ENCODE measurements at regions not wholly inside any gene's neighbourhood (a gene's known extent, or its start where the extent isn't known, plus 50 kb on each side); places are given as distances from the start of the nearest gene placed in this dataset.

DNA sequence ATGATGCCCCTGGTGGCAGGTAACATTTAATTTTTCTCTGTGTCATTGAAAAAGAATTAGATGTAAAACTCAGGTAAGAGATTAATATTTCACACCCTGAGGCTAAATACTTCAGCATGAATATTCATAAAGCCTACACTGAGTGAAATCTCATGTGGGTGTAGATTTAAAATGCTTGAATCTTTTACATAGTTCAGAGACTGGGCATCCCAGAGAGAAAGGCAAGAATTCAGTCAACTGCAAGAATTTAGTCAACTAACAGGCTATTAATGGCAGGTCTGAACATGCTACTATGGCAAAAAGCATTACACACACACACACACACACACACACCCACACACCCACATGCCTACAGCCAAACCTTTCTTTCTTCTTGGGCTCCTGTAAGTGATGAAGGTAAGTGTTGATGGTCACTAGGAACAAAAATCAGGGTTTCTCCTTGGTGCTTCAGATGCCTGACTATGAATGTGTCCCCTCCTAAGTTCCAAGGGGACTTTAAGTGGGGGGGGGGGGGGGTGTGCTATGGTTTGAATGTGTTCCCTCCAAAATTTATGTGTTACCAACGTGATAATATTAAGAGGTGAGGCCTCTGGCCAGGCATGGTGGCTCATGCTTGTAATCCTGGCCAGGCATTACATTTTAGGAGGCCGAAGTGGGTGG is 63.7 kb upstream of the PSMD7 start:
- no peak for DNase-seq (ENCODE audit: low spot score)

DNA sequence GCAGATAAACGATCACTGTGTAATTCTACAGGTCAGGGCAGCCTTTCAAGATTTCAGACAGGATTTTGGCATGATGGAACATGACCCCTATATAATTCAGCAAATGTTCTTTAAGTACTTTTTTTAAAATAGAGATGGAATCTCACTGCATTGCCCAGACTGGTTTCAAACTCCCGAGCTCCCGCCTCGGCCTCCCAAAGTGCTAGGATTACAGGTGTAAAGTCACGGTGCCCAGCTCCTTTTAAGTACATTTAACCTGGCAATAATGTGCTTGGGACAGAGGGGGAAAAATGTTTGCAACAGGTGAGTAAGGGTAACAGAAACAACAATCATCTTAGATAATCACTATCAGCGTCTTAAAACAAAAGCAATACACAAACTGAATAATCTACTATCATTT is 66.5 kb upstream of the PSMD7 start:
- no peak for DNase-seq (ENCODE audit: low spot score)

- DNase-seq (ENCODE audit: low spot score): no peak
Observed at GRCh38 chr16:74226338-74226954, 70.2 kb upstream of the PSMD7 start.

- no peak for DNase-seq (ENCODE audit: low spot score)
Observed at GRCh38 chr16:74224828-74225612, 71.6 kb upstream of the PSMD7 start.

- no peak for DNase-seq (ENCODE audit: low spot score)
Observed at GRCh38 chr16:74221828-74222227, 74.8 kb upstream of the PSMD7 start.

DNA sequence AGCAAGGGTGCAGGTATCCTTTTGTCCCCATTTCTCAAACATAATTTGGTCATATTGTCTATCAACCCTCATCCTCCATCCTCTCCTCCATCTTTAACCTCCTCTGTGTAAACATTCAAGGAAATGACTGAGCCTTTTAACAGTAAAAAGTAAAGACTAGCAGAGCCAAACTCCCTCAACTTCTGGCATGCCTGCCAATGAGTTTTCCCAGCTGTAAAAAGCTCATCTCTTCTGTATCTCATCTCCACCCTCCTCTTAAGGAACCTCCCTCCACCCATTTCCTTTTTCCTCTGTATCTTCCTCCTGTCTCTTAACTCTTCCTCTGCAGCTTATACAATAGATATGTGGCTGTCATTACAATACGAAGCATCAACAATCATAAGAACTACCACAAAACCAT is 76.9 kb upstream of the PSMD7 start:
- DNase-seq (ENCODE audit: low spot score): no peak

GRCh38 chr16:74218871-74219270 is 77.7 kb upstream of the PSMD7 start:
- DNase-seq (ENCODE audit: low spot score): no peak

GRCh38 chr16:74216319-74216718 is 80.3 kb upstream of the PSMD7 start:
- no peak for DNase-seq (ENCODE audit: low spot score)

DNA sequence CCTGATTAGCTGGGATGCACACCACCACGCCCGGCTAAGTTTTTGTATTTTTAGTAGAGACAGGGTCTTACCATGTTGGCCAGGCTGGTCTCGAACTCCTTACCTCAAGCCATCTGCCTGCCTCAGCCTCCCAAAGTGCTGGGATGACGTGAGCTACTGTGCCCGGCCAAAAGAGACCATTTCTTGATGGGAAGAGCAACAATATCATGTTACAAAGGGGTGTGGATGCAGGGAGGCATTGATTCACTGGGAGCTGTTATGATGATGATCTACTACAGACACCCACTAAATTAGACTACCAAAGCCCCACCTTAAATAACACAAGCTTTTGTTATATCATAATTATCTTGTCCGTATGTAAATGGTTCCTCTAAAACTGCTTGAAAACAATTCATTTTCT is 81.4 kb upstream of the PSMD7 start:
- no peak for DNase-seq (ENCODE audit: low spot score)

GRCh38 chr16:74213372-74213771 is 83.2 kb upstream of the PSMD7 start:
- DNase-seq (ENCODE audit: low spot score): no peak

GRCh38 chr16:74210245-74210644 is 86.4 kb upstream of the PSMD7 start:
- DNase-seq (ENCODE audit: low spot score): no peak

DNA sequence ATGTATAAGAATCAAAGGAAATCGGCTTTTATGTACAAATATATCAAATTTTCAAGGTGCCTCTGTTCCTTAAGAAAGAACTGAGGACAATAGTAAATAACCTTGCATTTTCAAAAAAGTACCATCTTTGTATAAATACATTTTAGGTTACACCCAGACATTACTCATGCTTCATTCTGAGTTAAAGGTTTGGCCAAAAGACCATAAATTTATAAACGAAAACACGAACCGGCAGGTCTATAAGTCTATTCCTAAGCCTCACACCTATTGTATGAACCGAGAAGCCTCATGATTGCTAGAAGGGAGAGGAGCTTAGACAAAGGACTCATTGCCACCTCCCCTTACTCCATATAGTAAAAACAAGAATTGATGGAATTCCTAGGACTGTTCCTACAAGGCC is 94.6 kb upstream of the PSMD7 start:
- no peak for DNase-seq (ENCODE audit: low spot score)

DNA sequence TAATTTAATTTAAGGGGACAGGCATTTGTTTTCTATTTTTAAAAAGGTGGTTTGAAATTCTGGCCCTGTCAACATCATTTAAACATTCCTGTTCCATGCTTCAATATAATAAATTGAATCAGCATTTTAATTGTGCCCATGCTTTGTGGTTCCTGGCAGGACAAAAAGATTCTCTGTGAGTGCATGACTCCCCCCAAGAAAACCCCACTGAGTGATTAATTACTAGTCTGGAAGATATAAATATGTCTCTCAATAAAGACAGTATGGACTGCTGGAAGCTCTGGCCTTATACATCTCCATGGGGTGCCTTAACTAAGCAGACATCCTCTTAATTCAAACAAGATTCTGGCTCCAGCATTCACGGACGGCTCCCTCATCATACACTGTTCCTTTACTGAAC is 95.0 kb upstream of the PSMD7 start:
- no peak for DNase-seq (ENCODE audit: low spot score)

DNA sequence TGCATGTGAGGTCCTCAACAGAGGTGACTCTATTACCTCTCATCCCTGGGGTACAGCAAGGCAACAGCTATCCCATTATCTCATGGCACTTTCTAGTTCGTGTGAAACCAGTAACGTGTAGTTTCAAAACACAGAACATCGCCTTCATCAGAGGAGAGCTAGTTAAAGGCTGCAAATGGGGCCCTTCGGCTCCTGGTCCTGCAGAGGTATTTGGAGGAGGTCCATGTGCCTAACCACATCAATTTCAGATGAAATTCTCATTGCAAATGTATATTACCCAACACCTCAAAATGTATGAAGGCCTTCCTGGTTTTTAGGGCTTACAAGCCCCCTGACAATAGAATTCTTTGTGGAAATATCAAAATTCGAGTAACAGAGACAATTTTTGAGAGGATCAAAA is 95.7 kb upstream of the PSMD7 start:
- no peak for DNase-seq (ENCODE audit: low spot score)

GRCh38 chr16:74199842-74200124 is 96.8 kb upstream of the PSMD7 start:
- no peak for DNase-seq (ENCODE audit: low spot score)

- DNase-seq (ENCODE audit: low spot score): no peak
Observed at GRCh38 chr16:74199066-74199841, 97.4 kb upstream of the PSMD7 start.

DNA sequence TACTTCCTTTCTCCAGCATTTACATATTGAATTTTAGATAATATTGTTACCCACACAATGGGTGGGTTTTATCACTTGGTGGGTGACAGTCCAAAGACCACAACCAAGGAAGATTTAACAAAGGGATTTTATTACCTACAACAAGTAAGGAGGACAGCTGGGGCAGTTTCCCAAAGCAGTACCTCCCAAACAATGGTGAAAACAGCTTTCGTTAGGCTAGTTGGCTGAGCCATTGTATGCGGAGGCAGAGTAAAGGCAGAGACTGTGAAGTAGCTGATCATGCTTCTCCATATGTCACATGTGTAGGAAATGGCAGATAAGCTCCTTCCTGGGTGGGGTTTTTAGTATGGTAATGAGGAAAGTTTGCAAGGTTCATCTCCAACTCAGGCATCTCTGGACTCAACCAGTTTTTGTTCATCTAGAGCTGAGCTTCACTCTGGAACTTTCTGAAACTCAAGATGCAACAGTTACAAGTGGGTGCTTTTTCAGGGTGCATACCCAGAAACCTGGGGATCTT is 104.3 kb upstream of the PSMD7 start:
- DNase-seq (ENCODE audit: low spot score): no peak

GRCh38 chr16:74190292-74190691 is 106.3 kb upstream of the PSMD7 start:
- no peak for DNase-seq (ENCODE audit: low spot score)

DNA sequence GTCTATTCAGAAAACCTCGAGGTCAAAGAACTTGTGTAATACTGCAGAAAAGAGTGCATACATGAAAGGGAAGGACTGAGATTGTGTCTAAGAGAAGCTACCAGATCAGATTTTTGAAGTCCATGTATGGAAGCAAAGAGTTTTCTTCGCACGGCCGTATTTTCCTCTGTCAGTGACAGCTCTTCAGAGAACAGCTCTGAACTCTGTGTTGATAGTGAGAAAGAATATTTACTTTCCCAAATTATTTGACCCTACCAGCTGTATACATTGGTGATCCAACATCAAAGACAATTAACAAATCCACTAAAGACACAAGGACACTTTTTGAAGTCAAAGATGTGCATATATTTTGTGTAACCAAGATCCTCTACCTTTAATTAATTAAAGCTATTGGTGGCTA is 107.8 kb upstream of the PSMD7 start:
- no peak for DNase-seq (ENCODE audit: low spot score)

DNA sequence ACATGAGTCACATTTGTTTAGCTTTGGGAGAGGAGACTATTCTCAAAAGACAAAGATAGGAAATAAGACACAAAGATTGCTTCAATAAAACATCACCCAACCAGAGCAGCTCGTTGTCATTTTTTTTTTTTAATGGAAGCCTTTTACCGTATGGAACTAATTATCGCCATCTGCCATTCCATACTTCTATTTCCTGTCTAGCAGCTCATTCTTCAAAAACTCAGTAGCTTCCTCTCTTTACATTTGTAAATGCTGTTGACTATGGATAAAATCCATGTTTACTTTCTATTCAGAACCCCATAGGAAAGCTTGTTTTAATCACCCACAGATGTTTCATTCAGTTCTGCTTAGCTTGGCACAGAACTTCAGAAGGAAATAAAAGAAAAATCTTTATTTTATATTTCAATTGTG is 110.0 kb upstream of the PSMD7 start:
- DNase-seq (ENCODE audit: low spot score): no peak

DNA sequence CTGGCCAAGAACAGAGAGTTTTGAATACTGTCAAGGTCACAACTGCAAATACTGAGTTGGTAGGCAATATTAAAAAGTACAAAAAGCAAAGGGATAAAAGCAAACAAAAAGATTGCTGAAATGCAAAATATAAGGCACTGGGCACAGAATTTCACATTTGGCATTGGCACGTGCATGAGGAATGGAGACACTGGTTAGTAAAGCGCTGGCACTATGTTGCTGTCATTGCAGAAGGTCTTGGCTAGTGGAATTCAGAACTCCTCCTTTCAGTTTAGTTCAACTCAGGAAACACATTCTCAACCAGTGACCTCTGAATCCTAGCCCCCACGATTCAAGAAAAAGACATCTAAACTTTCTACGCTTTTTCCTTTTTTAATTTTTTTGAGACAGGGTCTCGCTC is 111.8 kb upstream of the PSMD7 start:
- no peak for DNase-seq (ENCODE audit: low spot score)

DNA sequence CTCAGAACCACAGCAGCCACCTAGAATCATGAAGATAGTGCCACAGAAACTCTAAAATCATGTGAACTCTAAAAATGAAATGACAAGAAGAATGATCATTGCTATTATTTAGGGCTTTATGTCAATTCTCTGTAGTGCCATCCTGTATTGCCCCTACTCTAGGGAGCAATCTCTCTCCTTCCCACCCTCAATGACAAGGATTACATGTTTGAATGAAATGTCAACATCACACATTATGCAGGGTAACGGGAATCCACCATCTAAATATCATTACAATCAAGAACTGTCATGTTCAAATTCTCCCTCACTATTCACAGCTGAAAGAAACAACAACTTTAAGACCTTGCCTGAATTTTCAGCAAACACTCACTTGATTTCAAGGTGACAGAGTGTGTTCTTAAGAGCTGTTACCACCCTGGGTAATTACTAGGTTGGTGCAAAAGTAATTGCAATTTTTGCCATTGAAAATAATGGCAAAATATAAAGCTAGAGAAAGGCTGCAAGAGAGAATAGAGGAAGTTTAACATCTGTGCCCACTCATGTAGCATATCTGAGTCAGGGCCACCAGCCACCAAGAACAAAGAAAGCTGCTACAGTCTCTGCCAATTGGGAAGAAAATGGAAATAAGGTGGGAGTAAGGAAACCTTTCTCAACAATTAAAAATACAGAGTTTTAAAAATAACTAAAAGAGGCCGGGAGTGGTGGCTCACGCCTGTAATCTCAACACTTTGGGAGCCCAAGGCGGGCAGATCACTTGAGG is 112.8 kb upstream of the PSMD7 start:
- DNase-seq (ENCODE audit: low spot score): no peak
